DOHH2 (cell line): ENCODE measurements at regions not wholly inside any gene's neighbourhood (a gene's known extent, or its start where the extent isn't known, plus 50 kb on each side); places are given as distances from the start of the nearest gene placed in this dataset.

ENCODE experiments used
- H3F3A ChIP-seq: fragments of 200-600 bp; sonication (generic), shearing (Covaris generic); 2 replicates; pipeline ENCODE4 v1.6.0; 2016; ENCODE audit warnings: antibody characterized with exemption, mild to moderate bottlenecking; ENCODE audit not compliant: control insufficient read depth, insufficient read depth
- H3K27ac ChIP-seq: fragments of 200-600 bp; sonication (generic); 2 replicates; pipeline ENCODE4 v1.5.1; 2014; ENCODE audit warnings: low read depth, mild to moderate bottlenecking, low read length, moderate library complexity
- H3K27me3 ChIP-seq: fragments of 200-600 bp; sonication (generic); 2 replicates; pipeline ENCODE4 v1.6.1; 2014; ENCODE audit warnings: mild to moderate bottlenecking, low read length, mixed read lengths; ENCODE audit not compliant: control insufficient read depth
- H3K36me3 ChIP-seq: fragments of 200-600 bp; sonication (generic); 2 replicates; pipeline ENCODE4 v1.6.1; 2014; ENCODE audit warnings: mild to moderate bottlenecking, low read length, moderate library complexity, mixed read lengths; ENCODE audit not compliant: control insufficient read depth
- H3K4me1 ChIP-seq: fragments of 200-600 bp; sonication (generic); 2 replicates; pipeline ENCODE4 v1.6.1; 2014; ENCODE audit warnings: mild to moderate bottlenecking, low read length, mixed read lengths; ENCODE audit not compliant: control insufficient read depth
- H3K4me2 ChIP-seq: fragments of 200-600 bp; sonication (generic); 2 replicates; pipeline ENCODE4 v1.6.0; 2014; ENCODE audit warnings: mild to moderate bottlenecking, low read length, moderate library complexity
- H3K4me3 ChIP-seq: fragments of 200-600 bp; sonication (generic); 2 replicates; pipeline ENCODE4 v1.5.1; 2014; ENCODE audit warnings: mild to moderate bottlenecking, low read length, mixed read lengths
- H3K79me2 ChIP-seq: fragments of 200-600 bp; sonication (generic); 2 replicates; pipeline ENCODE4 v1.6.1; 2014; ENCODE audit warnings: mild to moderate bottlenecking, low read length, mixed read lengths; ENCODE audit not compliant: control insufficient read depth
- H3K9me2 ChIP-seq: fragments of 200-600 bp; sonication (generic); replicated peaks from 2 replicates; pipeline ENCODE4 v1.6.1; 2014; ENCODE audit warnings: mild to moderate bottlenecking, low read length, mixed read lengths; ENCODE audit not compliant: control insufficient read depth
- H3K9me3 ChIP-seq: fragments of 200-600 bp; sonication (generic); 2 replicates; pipeline ENCODE4 v1.6.1; 2014; ENCODE audit warnings: antibody characterized with exemption, low read length, mixed read lengths; ENCODE audit not compliant: control insufficient read depth, insufficient read depth
- H4K20me1 ChIP-seq: fragments of 200-600 bp; sonication (generic); 2 replicates; pipeline ENCODE4 v1.6.0; 2014; ENCODE audit warnings: low read depth, mild to moderate bottlenecking, antibody characterized with exemption, low read length, moderate library complexity; ENCODE audit not compliant: control insufficient read depth, insufficient read depth
- EZH2phosphoT487 ChIP-seq: fragments of 200-600 bp; sonication (generic); IDR thresholded peaks from 2 replicates; pipeline ENCODE4 v1.6.1; 2017; ENCODE audit warnings: borderline replicate concordance, mild to moderate bottlenecking, antibody characterized with exemption, low read length, moderate library complexity, mixed read lengths
- TF ChIP-seq, protein P1 (sequence below): fragments of 200-600 bp; sonication (generic); IDR thresholded peaks from one replicate; pipeline ENCODE4 v1.5.1; 2014; ENCODE audit warnings: antibody characterized with exemption, mild to moderate bottlenecking, low read depth, low read length; ENCODE audit not compliant: poor library complexity, severe bottlenecking

GRCh38 chr14:99072433-99072832 lies 199.6 kb downstream of the BCL11B start:
- no peaks in the 10 kb centered on the region for H3K79me2 ChIP-seq
- H3K27me3 ChIP-seq = no peaks in the 10 kb centered on the region
- no peak for TF ChIP-seq EZH2phosphoT487
- TF ChIP-seq, protein P1, sequence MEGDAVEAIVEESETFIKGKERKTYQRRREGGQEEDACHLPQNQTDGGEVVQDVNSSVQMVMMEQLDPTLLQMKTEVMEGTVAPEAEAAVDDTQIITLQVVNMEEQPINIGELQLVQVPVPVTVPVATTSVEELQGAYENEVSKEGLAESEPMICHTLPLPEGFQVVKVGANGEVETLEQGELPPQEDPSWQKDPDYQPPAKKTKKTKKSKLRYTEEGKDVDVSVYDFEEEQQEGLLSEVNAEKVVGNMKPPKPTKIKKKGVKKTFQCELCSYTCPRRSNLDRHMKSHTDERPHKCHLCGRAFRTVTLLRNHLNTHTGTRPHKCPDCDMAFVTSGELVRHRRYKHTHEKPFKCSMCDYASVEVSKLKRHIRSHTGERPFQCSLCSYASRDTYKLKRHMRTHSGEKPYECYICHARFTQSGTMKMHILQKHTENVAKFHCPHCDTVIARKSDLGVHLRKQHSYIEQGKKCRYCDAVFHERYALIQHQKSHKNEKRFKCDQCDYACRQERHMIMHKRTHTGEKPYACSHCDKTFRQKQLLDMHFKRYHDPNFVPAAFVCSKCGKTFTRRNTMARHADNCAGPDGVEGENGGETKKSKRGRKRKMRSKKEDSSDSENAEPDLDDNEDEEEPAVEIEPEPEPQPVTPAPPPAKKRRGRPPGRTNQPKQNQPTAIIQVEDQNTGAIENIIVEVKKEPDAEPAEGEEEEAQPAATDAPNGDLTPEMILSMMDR = no peak

DNA sequence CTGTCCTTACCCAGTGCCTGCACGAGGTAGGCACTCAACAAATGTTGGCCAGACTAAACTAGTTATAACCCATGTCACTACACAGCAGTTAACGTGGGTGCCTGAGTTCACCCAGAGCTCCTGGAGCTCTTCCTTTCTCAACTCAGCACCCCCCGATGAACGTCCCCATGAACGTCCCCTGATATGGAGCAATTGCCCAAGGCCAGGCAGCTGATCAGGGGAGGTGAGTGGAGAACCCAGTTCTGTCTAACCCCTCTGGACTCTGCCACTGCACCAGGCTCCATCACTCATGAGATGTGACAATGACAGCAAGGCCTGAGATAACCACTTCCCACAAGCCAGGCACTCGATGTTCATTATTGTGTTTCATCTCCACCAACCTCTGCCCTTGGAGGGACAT lies 199.0 kb downstream of the BCL11B start:
- TF ChIP-seq EZH2phosphoT487 = no peak
- TF ChIP-seq, protein P1 = no peak
- no peaks in the 10 kb centered on the region for H3K79me2 ChIP-seq
- H3K4me3 ChIP-seq = no peak overlapping the region

More at GRCh38 chr14:99072433-99072832, 199.6 kb downstream of the BCL11B start:
- H3K9me2 ChIP-seq = no peaks in the 10 kb centered on the region
- H3K4me3 ChIP-seq = no peak overlapping the region
- H3K27ac ChIP-seq = no peak overlapping the region
- H3K36me3 ChIP-seq = no peaks in the 10 kb centered on the region
- H3K4me2 ChIP-seq = no peak overlapping the region
- H3K9me3 ChIP-seq = no peaks in the 10 kb centered on the region
- no peaks in the 10 kb centered on the region for H3K4me1 ChIP-seq
- H3F3A ChIP-seq = no peaks in the 10 kb centered on the region
- no peaks in the 10 kb centered on the region for H4K20me1 ChIP-seq

DNA sequence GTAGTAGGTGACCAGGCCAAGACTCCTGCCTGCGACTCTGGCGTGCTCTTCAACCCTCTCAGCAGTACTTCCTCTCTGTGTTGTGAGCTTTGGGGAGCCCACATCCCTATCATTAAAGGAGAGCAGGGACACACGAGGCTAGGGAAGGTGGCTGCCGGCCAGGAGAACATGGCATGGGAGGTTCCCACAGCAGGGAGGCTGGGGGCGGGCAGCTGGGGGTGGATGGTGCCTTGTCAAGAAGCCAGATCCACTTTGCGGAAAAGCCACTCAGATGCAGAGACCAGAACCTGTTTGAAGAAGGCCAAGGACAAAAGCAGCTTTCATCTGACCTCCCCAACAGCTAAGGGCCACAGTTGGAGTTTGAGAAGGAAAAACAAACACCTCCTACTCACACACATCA lies 198.6 kb downstream of the BCL11B start:
- H3K4me2 ChIP-seq = no peak overlapping the region
- no peaks in the 10 kb centered on the region for H3F3A ChIP-seq
- TF ChIP-seq, protein P1 = no peak
- TF ChIP-seq EZH2phosphoT487 = no peak
- no peaks in the 10 kb centered on the region for H3K36me3 ChIP-seq
- no peaks in the 10 kb centered on the region for H3K27me3 ChIP-seq
- H3K4me3 ChIP-seq = no peak overlapping the region
- no peaks in the 10 kb centered on the region for H3K4me1 ChIP-seq
- no peaks in the 10 kb centered on the region for H3K9me2 ChIP-seq
- H3K9me3 ChIP-seq = no peaks in the 10 kb centered on the region
- no peak overlapping the region for H3K27ac ChIP-seq
- no peaks in the 10 kb centered on the region for H3K79me2 ChIP-seq
- no peaks in the 10 kb centered on the region for H4K20me1 ChIP-seq

More for the DNA sequence above, 199.0 kb downstream of the BCL11B start:
- H3K36me3 ChIP-seq = no peaks in the 10 kb centered on the region
- H4K20me1 ChIP-seq = no peaks in the 10 kb centered on the region
- no peaks in the 10 kb centered on the region for H3K9me2 ChIP-seq
- H3K9me3 ChIP-seq = no peaks in the 10 kb centered on the region
- no peak overlapping the region for H3K4me2 ChIP-seq
- no peaks in the 10 kb centered on the region for H3K4me1 ChIP-seq
- H3K27me3 ChIP-seq = no peaks in the 10 kb centered on the region
- H3F3A ChIP-seq = no peaks in the 10 kb centered on the region
- no peak overlapping the region for H3K27ac ChIP-seq

- Histone ChIP-seq H3K4me3 (no peak overlapping the region), H3K4me2 (no peak overlapping the region), H3K79me2 (no peaks in the 10 kb centered on the region), H3K4me1 (no peaks in the 10 kb centered on the region), H3K9me3 (no peaks in the 10 kb centered on the region), H3K27ac (no peak overlapping the region), H3K27me3 (no peaks in the 10 kb centered on the region), H3F3A (no peaks in the 10 kb centered on the region), H4K20me1 (no peaks in the 10 kb centered on the region), H3K9me2 (no peaks in the 10 kb centered on the region), H3K36me3 (no peaks in the 10 kb centered on the region)
- no peak for TF ChIP-seq EZH2phosphoT487
- TF ChIP-seq, protein P1 = no peak
Observed at GRCh38 chr14:99075061-99075460, 196.9 kb downstream of the BCL11B start.
